HG02885 (cell line): ENCODE measurements at regions not wholly inside any gene's neighbourhood (a gene's known extent, or its start where the extent isn't known, plus 50 kb on each side); places are given as distances from the start of the nearest gene placed in this dataset.

Experiments
- ATAC-seq: cut with Tn5 transposase; IDR thresholded peaks from one replicate; pipeline ENCODE4 v1.9.1; 2021; ENCODE audit warnings: mild to moderate bottlenecking; ENCODE audit not compliant: unreplicated experiment, poor library complexity

- no peak for ATAC-seq
These were observed 211.0 kb upstream of the ZC3H15 start for GRCh38 chr2:186274936-186275575.

GRCh38 chr2:186276909-186277308, 209.2 kb upstream of the ZC3H15 start:
- no peak for ATAC-seq

- no peak for ATAC-seq
These were observed 204.3 kb upstream of the ZC3H15 start for GRCh38 chr2:186281726-186282125.

- ATAC-seq, result no peak
These were observed 191.7 kb upstream of the ZC3H15 start for GRCh38 chr2:186294248-186294888.

- no peak for ATAC-seq
These were observed 186.4 kb upstream of the ZC3H15 start for GRCh38 chr2:186299610-186300009.

- ATAC-seq, result no peak
These were observed 183.8 kb upstream of the ZC3H15 start for GRCh38 chr2:186302263-186302662.

- no peak for ATAC-seq
These were observed 183.0 kb upstream of the ZC3H15 start for GRCh38 chr2:186303091-186303490.

- no peak for ATAC-seq
These were observed 182.0 kb upstream of the ZC3H15 start for GRCh38 chr2:186304064-186304463.

- ATAC-seq, result no peak
These were observed 179.3 kb upstream of the ZC3H15 start for GRCh38 chr2:186306754-186307153.

- no peak for ATAC-seq
These were observed 178.2 kb upstream of the ZC3H15 start for GRCh38 chr2:186307871-186308270.

GRCh38 chr2:186308347-186308746, 177.7 kb upstream of the ZC3H15 start:
- no peak for ATAC-seq

- ATAC-seq, result no peak
These were observed 176.2 kb upstream of the ZC3H15 start for GRCh38 chr2:186309901-186310300.

GRCh38 chr2:186319105-186319504, 167.0 kb upstream of the ZC3H15 start:
- ATAC-seq, result no peak

GRCh38 chr2:186325827-186326535, 160.1 kb upstream of the ZC3H15 start:
- ATAC-seq, result no peak

GRCh38 chr2:186327251-186327868, 158.7 kb upstream of the ZC3H15 start:
- peak; percentile 84 for ATAC-seq

GRCh38 chr2:186328838-186329237, 157.2 kb upstream of the ZC3H15 start:
- no peak for ATAC-seq

- ATAC-seq, result no peak
These were observed 156.0 kb upstream of the ZC3H15 start for GRCh38 chr2:186330050-186330449.

GRCh38 chr2:186339716-186340115, 146.3 kb upstream of the ZC3H15 start:
- no peak for ATAC-seq

- no peak for ATAC-seq
These were observed 144.0 kb upstream of the ZC3H15 start for GRCh38 chr2:186342029-186342428.

GRCh38 chr2:186345745-186346144, 140.3 kb upstream of the ZC3H15 start:
- no peak for ATAC-seq

GRCh38 chr2:186346216-186346615, 139.8 kb upstream of the ZC3H15 start:
- no peak for ATAC-seq
